ENCODE measurements at regions not wholly inside any gene's neighbourhood (a gene's known extent, or its start where the extent isn't known, plus 50 kb on each side); places are given as distances from the start of the nearest gene placed in this dataset.

- no peak overlapping the region for H3K27ac ChIP-seq (replicated peaks)
- no peak for DNase-seq
- H3K9me3 ChIP-seq (replicated peaks), result no peaks in the 10 kb centered on the region
- no peak overlapping the region for H3K4me3 ChIP-seq
- TF ChIP-seq, protein P1, sequence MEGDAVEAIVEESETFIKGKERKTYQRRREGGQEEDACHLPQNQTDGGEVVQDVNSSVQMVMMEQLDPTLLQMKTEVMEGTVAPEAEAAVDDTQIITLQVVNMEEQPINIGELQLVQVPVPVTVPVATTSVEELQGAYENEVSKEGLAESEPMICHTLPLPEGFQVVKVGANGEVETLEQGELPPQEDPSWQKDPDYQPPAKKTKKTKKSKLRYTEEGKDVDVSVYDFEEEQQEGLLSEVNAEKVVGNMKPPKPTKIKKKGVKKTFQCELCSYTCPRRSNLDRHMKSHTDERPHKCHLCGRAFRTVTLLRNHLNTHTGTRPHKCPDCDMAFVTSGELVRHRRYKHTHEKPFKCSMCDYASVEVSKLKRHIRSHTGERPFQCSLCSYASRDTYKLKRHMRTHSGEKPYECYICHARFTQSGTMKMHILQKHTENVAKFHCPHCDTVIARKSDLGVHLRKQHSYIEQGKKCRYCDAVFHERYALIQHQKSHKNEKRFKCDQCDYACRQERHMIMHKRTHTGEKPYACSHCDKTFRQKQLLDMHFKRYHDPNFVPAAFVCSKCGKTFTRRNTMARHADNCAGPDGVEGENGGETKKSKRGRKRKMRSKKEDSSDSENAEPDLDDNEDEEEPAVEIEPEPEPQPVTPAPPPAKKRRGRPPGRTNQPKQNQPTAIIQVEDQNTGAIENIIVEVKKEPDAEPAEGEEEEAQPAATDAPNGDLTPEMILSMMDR (IDR thresholded peaks at IDR 0.05; ENCODE audit: borderline replicate concordance), result no peak
- no peaks in the 10 kb centered on the region for H3K27me3 ChIP-seq (ENCODE audit: low read depth)
- H3K36me3 ChIP-seq, result no peaks in the 10 kb centered on the region
- intact Hi-C loops (cut with micrococcal nuclease), result no loop called here
- H3K4me1 ChIP-seq, result peaks cover 12% of the 10 kb centered on the region
These were observed 271.9 kb upstream of the PDE3A start for GRCh38 chr12:20096430-20096829.

DNA sequence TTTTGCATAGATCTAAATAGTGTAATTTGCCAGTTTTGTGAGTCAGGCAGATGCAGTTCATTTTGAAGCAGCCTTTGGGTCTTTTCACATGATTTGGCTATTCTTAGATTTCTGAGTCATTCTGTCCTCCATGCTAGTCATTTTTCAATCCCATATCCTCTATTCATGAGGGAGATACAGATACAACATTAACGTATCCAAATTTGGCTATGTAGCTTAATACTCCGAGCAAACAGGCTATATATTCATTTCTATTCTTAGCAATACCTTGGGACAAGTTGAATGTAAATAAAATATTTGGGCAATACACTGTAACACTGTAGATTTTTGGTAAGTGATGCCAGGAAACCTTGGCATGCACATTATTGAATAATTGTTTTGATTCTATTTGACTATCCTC, 270.7 kb upstream of the PDE3A start:
- H3K27ac ChIP-seq (replicated peaks), result no peak overlapping the region
- no peak overlapping the region for H3K4me3 ChIP-seq
- H3K9me3 ChIP-seq (replicated peaks), result no peaks in the 10 kb centered on the region
- DNase-seq, result no peak
- TF ChIP-seq, protein P1 (IDR thresholded peaks at IDR 0.05; ENCODE audit: borderline replicate concordance), result no peak
- intact Hi-C loops (cut with micrococcal nuclease), result no loop called here
- H3K4me1 ChIP-seq, result peaks cover 12% of the 10 kb centered on the region
- H3K36me3 ChIP-seq, result no peaks in the 10 kb centered on the region
- H3K27me3 ChIP-seq (ENCODE audit: low read depth), result no peaks in the 10 kb centered on the region

GRCh38 chr12:20099395-20100183, 268.7 kb upstream of the PDE3A start:
- peaks cover 12% of the 10 kb centered on the region for H3K4me1 ChIP-seq
- DNase-seq, result no peak
- H3K36me3 ChIP-seq, result no peaks in the 10 kb centered on the region
- H3K27ac ChIP-seq (replicated peaks), result no peak overlapping the region
- no peak overlapping the region for H3K4me3 ChIP-seq
- H3K9me3 ChIP-seq (replicated peaks), result no peaks in the 10 kb centered on the region
- H3K27me3 ChIP-seq (ENCODE audit: low read depth), result no peaks in the 10 kb centered on the region
- intact Hi-C loops (cut with micrococcal nuclease), result no loop called here
- TF ChIP-seq, protein P1 (IDR thresholded peaks at IDR 0.05; ENCODE audit: borderline replicate concordance), result no peak

- Histone ChIP-seq H3K27ac (replicated peaks) (no peak overlapping the region), H3K9me3 (replicated peaks) (no peaks in the 10 kb centered on the region), H3K4me1 (peaks cover 27% of the 10 kb centered on the region), H3K36me3 (no peaks in the 10 kb centered on the region), H3K27me3 (ENCODE audit: low read depth) (no peaks in the 10 kb centered on the region), H3K4me3 (no peak overlapping the region)
- DNase-seq, result peak; percentile 55
- intact Hi-C loops (cut with micrococcal nuclease), result no loop called here
- TF ChIP-seq, protein P1 (IDR thresholded peaks at IDR 0.05; ENCODE audit: borderline replicate concordance), result no peak
These were observed 267.3 kb upstream of the PDE3A start for GRCh38 chr12:20101046-20101445.

DNA sequence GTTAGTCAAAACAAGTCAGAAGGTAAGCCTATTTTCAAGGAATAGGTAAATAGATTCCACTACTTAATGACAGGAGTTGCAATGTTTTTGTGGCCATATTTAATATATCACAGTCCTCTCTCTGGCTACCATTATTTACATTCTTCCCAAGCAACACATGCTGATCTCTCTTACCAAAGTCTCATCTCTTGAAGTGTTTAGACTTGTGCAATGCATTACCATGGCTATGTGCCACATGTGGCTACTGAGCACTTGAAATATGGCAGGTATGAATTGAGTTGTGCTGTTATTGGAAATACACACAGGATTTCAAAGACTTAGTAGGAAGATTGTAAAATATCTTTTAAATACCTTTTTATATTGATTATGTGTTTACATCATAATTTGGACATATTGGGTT, 262.4 kb upstream of the PDE3A start:
- peaks cover 33% of the 10 kb centered on the region for H3K4me1 ChIP-seq
- intact Hi-C loops (cut with micrococcal nuclease), result no loop called here
- H3K27ac ChIP-seq (replicated peaks), result no peak overlapping the region
- H3K4me3 ChIP-seq, result no peak overlapping the region
- DNase-seq, result no peak
- no peaks in the 10 kb centered on the region for H3K9me3 ChIP-seq (replicated peaks)
- TF ChIP-seq, protein P1 (IDR thresholded peaks at IDR 0.05; ENCODE audit: borderline replicate concordance), result no peak
- no peaks in the 10 kb centered on the region for H3K27me3 ChIP-seq (ENCODE audit: low read depth)
- no peaks in the 10 kb centered on the region for H3K36me3 ChIP-seq

Measured in left ventricle myocardium inferior (tissue), 1 donor.